ENCODE measurements at regions not wholly inside any gene's neighbourhood (a gene's known extent, or its start where the extent isn't known, plus 50 kb on each side); places are given as distances from the start of the nearest gene placed in this dataset.
"Not testable (repeated sequence)": the region's sequence is repeated elsewhere in the genome, so short reads cannot be mapped to it uniquely, and the experiment has no call there.

DNA sequence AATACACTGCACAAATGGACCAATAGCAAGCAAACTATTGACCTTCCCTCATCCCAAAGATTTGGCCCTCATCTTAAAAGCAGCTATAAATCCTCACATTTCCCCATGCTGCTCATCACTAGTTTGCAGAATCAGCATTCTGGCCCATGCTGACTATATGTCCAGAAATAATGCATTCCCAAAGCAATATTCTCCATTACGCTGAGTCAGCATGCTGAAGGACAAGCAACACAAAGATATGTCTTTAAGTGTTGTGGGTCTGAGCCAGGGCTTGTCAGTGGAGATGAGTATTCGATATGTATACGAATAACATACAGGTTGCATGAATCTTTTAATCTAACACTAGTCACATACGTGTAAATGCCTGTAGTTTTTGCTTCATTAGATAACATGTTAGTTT lies 1045.0 kb upstream of the DDX18 start:
- DNase-seq = no peak

DNA sequence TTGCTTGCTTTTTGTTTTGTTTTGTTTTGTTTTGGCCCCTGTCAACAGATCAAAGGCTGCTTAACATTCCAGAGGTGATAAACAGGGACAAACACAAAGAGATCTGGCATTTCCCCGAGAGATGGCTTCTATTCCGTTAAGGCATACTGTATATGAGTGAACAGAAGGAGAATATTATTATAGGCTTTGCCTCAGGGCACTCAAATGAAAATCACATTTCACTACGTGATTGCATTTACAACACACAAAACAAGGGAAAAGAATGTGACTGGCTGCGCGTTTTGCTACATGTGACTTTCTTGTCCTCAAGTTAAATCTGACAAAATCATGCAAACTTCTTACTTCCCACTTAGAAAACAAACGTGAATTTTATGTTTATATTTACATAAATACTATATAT lies 1037.9 kb upstream of the DDX18 start:
- no peak for DNase-seq

DNA sequence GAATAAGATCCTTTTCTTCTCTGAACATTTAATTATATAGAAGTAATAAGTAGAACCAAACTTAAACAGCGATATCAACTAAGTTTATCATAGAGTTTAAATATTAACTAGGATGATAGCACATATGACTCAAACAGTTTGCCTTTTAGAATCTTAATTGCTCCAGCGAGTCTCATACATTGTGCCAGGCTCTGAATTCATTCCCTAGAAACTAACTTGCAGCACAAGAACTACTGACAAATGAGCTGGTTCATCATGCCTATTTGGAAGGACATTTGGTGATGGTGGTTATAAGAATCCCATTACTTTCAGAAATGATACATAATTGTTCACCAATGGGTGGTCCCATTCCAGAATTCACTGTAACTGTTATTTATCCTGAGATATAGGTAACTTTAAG lies 1026.6 kb upstream of the DDX18 start:
- no peak for DNase-seq

DNA sequence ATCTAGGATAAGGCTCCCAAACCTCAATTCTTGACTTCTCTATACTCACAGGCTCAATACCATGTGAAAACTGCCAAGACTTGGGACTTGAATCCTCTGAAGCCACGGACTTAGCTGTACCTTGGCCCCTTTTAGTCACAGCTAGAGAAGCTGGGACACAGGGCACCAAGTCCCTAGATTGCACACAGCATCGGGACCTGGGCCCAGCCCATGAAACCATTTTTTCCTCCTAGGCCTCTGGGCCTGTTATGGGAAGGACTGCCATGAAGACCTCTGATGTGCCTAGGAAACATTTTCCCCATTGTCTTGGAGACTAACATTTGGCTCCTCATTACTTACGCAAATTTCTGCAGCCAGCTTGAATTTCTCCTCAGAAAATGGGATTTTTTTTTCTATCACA lies 1011.8 kb upstream of the DDX18 start:
- DNase-seq = no peak

DNA sequence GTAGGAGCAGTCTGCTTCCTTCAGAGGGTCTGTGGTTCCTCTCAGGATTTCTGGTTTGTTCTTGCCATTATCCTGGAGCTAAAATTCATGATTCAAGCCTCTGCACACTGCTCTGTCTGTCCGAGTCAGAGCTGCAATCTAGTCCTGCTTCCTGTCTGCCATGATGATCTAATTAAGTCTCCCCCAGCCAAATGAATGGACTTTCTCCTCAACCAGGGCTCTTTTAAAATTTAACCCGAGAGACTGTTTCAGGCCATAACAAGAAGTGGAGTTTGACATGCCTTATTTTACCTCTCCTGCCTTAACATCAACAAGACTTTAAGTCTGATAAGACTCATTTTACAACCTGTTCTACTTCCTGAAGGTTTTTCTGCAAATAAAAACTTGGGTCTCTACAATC lies 1009.6 kb upstream of the DDX18 start:
- DNase-seq = no peak

DNA sequence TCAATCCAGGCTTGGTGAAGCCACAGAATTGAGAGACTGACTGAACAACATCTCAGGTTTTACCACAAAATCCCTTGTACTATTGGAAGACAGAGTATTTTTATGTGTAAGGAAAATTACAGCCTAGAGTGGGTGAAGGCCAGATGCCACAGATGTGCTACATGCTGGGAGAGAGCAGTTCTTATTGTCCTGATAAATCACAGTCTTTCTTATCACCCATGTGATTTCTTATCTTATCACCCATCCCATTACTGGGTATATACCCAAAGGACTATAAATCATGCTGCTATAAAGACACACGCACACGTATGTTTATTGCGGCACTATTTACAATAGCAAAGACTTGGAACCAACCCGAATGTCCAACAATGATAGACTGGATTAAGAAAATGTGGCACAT lies 1008.0 kb upstream of the DDX18 start:
- not testable (repeated sequence) for DNase-seq

DNA sequence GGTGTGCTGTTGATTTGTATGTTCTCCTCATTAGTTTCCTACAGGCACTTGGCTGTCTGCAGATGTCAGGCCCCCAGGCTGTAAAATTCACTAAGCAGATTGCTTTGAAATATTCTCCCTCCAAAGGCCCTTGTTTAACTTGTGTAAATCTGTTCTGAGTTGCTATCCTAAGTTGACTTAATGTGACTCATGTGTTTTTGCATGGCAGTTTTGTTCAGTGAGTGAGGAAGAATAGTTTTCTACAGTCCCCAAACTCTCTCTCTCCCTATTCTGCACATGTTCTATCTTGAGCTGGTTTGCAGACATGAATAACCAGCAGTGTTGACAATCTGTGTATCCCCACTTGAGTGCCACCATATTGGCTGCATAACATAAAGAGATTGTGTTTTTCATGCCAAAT lies 1005.4 kb upstream of the DDX18 start:
- DNase-seq = no peak

DNA sequence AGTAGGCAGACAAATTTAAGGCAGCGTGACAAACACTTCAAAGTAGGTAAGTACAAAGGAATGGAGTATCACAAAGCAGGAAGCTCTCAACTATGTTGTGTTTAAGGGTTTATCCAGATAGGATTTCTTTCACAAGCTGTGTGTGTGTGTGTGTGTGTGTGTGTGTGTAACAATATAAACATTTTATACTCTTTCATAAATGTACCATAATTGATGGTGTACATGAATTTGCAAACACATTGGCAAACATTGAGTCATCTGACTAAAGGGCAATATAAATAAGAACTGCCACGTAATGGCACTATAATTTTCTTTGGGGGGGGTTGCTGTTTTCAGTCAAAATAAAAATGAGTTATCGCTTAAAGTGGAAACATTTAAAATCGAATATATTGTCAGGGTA lies 1004.4 kb upstream of the DDX18 start:
- DNase-seq = no peak

DNA sequence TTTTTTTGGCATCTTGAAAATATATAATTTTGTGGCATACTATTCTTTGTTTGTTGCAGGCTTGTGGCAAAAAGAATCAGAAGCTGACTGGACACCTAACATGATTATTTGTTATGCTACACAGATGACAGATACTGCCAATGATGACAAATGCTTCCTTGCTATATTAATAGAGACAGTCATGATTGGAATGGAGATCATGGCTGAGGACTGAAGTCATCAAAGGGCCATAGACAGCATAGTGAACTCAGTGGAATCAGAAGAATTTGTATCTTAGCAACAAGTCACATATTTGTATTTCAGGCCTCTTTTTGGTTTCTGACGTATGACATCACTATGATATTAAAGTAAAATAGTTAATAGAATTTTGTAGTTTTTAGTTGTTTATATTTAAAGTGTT lies 1003.8 kb upstream of the DDX18 start:
- no peak for DNase-seq

DNA sequence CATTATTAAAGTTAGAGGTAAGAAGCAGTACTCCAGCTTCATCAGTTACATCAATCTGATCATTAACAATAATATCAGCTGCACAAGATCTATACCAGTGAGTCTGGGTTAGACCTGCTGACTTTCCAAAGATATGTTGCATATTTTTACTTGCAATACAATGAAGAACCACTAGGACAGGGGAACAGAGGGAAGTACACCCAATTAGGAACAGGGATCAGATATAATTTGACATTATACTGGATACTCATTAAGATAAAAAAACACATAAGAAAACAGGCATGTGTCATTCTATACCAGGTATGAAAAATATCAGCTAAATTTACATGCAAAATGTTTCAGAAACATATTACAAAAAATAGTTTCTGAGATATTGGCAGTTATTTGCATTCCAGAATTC lies 995.1 kb upstream of the DDX18 start:
- no peak for DNase-seq

DNA sequence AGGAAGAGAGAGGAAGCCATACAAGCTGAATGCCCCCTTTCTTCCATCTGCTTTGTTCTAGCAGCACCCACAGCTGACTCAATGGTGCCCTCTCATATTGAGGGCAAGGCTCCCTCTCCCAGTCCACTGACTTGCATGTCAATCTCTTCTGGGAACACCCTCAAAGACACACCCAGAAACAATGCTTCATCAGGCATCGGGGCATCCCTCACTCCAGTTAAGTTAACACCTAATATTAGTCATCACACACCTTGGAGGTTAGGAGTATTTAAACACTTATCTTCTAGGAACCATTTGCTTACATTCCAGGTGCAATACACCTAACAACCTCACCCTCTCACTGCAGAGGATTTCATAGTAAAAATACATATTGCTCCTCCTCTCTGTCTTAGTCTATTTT lies 993.5 kb upstream of the DDX18 start:
- DNase-seq = no peak

DNA sequence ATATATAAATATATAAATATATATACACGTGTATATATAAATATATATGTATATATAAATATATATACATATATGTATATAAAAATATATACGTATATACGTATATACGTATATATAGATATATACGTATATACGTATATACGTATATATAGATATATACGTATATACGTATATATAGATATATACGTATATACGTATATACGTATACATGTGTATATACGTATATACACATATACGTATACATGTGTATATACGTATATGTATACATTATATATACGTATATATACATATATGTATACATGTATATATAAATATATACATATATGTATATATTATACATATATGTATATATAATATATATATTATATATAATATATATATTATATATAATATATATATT lies 984.9 kb upstream of the DDX18 start:
- not testable (repeated sequence) for DNase-seq

DNA sequence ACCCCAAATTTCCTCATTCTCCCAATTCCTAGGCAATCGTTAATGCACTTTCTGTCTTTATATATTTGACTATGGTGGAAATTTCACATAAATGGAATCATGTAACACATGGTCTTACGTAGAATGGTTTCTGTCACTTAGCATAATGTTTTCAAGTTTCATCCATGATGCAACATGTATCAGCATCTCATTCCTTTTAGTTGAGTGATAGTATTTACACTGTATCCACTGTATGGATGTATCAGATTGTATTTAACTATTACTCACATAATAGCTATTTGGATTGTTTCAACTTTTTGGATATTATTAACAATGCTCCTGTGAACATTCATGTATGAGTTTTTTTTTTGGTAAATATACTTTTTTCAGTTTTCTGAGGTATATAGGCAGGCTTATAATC lies 982.3 kb upstream of the DDX18 start:
- DNase-seq = no peak

DNA sequence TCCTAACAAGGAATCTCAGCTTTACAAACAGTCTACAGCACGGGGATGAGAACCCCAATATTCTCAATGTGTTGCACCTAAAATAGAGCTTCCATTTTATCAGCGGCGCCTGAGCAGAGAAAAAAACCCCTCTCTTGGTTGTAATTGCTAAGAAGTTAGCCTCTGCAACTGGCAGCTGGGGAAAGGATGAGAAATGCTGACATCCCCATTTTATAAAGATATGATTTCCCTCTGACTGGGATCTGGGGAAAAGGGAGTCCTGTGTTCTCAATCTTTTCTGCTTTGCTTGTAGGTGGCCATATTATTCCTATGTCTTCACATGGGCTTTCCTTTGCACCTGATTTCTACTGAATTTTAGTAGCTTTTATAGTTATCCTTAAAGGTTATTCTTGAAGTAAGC lies 981.4 kb upstream of the DDX18 start:
- no peak for DNase-seq

DNA sequence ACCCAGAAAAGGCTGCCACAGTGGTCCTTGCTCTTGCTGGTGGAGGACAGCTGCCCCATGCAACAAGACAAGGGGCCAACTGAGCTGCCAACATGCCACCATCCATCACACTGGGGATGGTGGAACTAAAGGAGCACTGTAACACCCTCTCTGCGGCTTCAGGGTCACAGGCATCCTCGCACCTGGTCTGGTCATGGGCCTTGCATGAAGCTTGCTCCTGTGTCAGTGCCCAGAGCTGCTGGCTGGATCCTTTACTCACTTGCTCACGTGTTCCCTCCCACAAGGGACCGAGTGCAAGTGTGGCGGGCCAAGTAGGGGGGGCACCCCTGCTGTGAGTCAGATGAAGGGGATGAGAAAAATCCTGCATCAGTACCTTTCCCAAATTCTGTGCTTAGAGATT lies 972.3 kb upstream of the DDX18 start:
- DNase-seq = no peak

DNA sequence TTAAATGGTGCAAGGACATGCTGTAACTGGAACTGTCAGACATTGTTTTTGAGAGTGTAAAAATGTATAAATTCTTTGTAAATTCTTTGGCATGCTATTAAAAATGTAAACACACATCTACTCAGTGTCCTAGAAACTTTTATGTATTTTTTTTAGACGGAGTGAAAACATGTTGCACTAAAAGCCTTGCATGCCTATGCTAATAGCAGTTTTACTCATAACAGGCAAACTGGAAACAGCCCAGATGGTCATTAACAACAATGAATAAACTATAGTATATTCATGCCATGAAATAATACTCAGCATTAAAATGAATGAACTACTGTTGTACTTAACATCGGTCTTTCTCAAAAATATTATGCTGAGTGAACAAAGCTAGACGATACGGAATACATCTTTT lies 954.8 kb upstream of the DDX18 start:
- no peak for DNase-seq

DNA sequence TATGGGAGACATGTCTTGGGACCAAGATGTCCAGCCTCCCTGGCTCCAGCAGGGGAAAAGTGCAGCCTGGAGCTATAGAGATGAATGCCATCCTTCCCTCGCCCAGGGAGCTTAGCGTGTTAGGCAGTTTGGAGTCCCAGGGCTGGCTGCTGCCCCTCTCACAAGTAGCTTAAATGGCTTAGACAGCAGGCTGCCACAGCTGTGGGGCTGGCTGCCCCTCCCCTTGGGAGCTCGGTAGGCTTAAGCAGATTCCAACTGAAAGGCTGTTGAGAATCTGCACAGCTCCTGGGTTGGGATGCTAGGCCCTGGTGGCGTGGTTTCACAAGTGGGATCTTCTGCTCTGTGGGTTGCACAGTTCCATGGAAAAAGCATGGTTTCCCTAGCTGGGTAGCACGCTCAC lies 940.5 kb upstream of the DDX18 start:
- no peak for DNase-seq

DNA sequence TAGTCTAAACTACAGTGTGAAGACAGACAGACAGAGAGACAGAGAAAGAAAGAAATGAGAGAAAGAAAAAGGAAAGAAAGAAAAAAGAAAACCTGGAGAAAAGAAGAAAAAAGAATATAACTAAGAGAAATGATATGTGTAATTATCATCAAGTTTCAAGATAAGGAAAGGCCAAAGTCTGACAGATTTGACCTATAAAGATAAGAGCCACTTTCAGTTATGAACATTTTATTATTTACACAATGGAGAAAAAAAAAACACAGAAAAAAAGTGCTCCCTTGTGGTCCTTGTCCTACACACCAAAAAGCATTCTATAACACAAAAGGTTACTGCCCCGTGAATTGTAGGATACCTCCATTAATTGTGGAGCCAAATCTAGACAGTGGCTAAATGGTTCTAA lies 937.2 kb upstream of the DDX18 start:
- DNase-seq = no peak

DNA sequence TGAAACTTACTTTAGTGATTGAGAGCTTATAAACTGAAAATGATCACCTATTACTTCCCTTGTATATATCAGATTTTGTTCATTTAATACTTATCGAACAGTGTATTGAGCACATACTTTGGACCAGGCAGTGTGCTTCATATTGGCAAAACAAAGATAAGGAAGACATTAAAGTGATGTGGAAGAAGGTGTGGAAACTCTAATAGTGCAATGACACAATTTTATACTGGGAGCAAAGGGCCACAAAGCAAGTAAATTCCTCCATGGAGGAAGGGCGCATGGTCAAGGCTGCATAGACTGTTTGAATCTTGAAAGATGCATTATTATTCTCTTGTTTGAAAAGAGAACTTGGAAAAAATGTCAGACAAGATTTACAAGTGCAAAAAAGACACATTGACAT lies 936.5 kb upstream of the DDX18 start:
- DNase-seq = no peak

DNA sequence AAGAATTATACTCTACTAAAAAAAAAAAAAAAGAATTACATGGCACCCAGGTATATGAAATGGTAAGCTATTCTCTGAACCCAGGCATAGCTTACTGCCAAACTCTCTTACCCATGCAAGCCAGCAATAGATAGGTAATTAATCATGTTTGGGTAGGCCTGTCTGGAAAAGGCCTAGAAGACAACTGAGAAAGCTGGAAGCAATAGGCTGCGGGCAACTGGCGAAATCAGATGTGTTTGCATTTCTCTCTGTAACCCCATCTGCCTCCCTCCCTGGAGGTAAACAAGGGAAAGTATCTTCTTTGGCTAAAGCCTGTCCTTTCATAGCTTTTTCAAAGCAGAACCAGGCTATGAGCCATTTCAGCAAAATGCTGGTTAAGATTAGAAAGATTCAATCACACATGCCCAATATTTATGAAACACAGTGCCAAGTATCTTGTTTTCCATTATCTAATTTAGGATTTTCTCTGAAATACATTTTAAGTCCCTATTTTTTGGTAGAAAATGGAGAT lies 934.8 kb upstream of the DDX18 start:
- no peak for DNase-seq

DNA sequence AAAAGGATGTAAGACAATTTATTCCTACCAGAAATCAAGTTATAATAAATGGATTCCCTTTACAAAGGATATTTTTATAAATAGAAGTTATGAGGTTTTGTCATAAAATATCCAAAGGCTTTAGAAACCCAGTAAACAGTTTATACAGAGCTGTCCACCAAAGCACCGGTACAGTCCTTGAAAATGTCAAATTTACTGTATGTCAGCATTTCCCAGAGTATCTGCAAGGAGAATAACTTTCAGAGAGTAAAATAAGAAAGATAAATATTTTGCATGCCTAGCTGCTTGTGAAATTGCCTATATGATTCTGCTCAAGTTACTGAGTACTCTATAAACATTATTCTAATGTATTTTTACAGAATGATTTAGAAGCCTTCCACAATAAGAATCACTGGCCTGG lies 923.3 kb upstream of the DDX18 start:
- no peak for DNase-seq

DNA sequence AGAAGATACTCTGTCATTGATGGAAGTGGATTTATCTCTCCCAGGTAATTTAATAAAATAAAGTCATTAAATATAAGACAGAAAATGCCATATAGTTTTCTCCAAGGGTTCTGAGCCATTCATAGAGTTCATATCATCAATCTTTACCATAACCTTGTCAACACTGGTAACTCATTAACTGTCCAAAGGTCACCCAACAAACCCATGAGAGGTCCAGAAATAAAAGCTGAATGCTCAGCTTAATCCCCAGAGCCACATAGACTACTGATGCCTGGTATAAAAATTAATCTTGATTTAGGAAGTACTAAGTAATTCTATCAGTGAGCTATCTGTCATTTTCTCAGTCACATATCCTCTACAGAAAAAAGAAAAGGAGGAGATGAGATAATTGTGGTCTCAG lies 903.0 kb upstream of the DDX18 start:
- no peak for DNase-seq

DNA sequence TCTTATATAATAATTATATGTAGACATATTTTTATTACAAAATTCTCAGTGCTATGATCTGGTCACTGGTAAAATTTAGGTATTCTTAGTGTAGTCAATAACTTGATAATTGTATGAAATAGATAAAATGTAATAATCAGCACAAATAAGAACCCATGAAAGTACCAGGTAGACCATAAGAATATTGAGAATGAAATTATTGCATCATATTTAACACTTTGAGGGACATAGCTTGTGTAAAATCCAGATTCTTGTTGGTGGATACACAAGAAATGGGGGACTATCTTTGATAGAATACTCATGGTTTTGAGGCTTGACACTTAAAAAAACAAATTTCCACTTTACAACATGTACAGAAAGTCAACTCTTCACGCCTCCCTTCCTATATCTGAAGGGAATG lies 898.8 kb upstream of the DDX18 start:
- DNase-seq = no peak

DNA sequence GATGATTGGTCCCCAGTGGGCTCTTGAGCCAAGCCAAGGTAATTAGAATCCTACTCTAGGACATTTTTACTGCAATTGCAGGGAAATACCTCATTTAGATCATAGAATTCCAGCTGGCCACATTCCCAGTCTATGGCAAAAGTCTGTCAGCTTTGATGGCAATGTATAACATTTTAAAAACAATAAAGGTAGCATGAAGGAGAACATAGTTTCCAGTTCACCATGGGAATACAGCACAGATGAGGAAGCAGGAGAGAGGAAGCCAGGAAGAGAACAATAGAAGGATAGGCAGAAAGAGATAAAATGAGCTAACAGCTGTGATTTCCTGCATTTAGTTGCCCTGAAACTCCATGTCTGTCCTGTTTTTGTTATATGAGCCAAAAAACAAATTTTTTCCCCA lies 897.3 kb upstream of the DDX18 start:
- DNase-seq = no peak

DNA sequence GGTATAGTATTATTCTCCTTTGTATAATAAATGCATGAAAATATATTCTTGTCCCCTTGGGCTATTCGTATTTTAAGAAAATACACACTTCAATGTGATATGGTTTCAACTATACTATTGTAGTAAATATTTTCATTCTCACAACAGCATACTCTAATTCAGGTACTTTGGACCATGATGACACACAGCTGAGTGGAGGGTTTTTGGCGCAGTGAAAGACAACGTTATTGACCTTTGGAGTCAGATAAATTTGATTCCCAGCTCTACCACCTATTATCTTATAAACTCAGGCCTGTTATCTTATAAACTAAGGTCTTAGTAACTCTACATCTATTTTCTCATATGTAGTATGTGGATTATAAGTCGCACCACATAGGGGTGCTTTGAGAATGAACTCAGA lies 895.9 kb upstream of the DDX18 start:
- no peak for DNase-seq

Measured in hypothalamus (tissue), 51 donors.